ENCODE measurements at regions not wholly inside any gene's neighbourhood (a gene's known extent, or its start where the extent isn't known, plus 50 kb on each side); places are given as distances from the start of the nearest gene placed in this dataset.

- Mint-ChIP-seq H3K27me3 (peaks cover 8% of the 10 kb centered on the region), H3K4me3 (no peak overlapping the region), H3K27ac (no peak overlapping the region), H3K36me3 (no peaks in the 10 kb centered on the region), H3K4me1 (ENCODE audit: low read depth) (no peaks in the 10 kb centered on the region), H3K9me3 (no peaks in the 10 kb centered on the region)
- DNase-seq, result no peak
- ChIA-PET POLR2A (no interaction called here), CTCF (no interaction called here)
- intact Hi-C loops (cut with micrococcal nuclease), result no loop called here
Measured at GRCh38 chr2:3102922-3103569, 274.6 kb downstream of the EIPR1 start.

GRCh38 chr2:3102081-3102921 lies 275.3 kb downstream of the EIPR1 start:
- H3K4me1 Mint-ChIP-seq (ENCODE audit: low read depth), result no peaks in the 10 kb centered on the region
- no peak for DNase-seq
- ChIA-PET CTCF (no interaction called here), POLR2A (no interaction called here)
- intact Hi-C loops (cut with micrococcal nuclease), result no loop called here
- no peak overlapping the region for H3K4me3 Mint-ChIP-seq
- H3K27me3 Mint-ChIP-seq, result peaks cover 8% of the 10 kb centered on the region
- H3K36me3 Mint-ChIP-seq, result no peaks in the 10 kb centered on the region
- no peak overlapping the region for H3K27ac Mint-ChIP-seq
- H3K9me3 Mint-ChIP-seq, result no peaks in the 10 kb centered on the region

GRCh38 chr2:3101016-3101942 lies 276.3 kb downstream of the EIPR1 start:
- POLR2A ChIA-PET, result no interaction called here
- no peaks in the 10 kb centered on the region for H3K36me3 Mint-ChIP-seq

GRCh38 chr2:3100386-3100785 lies 277.2 kb downstream of the EIPR1 start:
- CTCF ChIA-PET, result no interaction called here
- peaks cover 8% of the 10 kb centered on the region for H3K27me3 Mint-ChIP-seq
- H3K9me3 Mint-ChIP-seq, result no peaks in the 10 kb centered on the region
- H3K4me3 Mint-ChIP-seq, result no peak overlapping the region
- H3K4me1 Mint-ChIP-seq (ENCODE audit: low read depth), result no peaks in the 10 kb centered on the region
- H3K27ac Mint-ChIP-seq, result no peak overlapping the region
- intact Hi-C loops (cut with micrococcal nuclease), result no loop called here
- DNase-seq, result no peak
- POLR2A ChIA-PET, result no interaction called here
- no peaks in the 10 kb centered on the region for H3K36me3 Mint-ChIP-seq

More at GRCh38 chr2:3101016-3101942, 276.3 kb downstream of the EIPR1 start:
- intact Hi-C loops (cut with micrococcal nuclease), result no loop called here
- CTCF ChIA-PET, result no interaction called here
- H3K9me3 Mint-ChIP-seq, result no peaks in the 10 kb centered on the region
- no peaks in the 10 kb centered on the region for H3K4me1 Mint-ChIP-seq (ENCODE audit: low read depth)
- H3K27me3 Mint-ChIP-seq, result peaks cover 8% of the 10 kb centered on the region
- H3K4me3 Mint-ChIP-seq, result no peak overlapping the region
- no peak for DNase-seq
- H3K27ac Mint-ChIP-seq, result no peak overlapping the region

GRCh38 chr2:3099860-3100234 lies 277.8 kb downstream of the EIPR1 start:
- no peaks in the 10 kb centered on the region for H3K4me1 Mint-ChIP-seq (ENCODE audit: low read depth)
- peaks cover 8% of the 10 kb centered on the region for H3K27me3 Mint-ChIP-seq
- intact Hi-C loops (cut with micrococcal nuclease), result no loop called here
- H3K9me3 Mint-ChIP-seq, result no peaks in the 10 kb centered on the region
- ChIA-PET CTCF (no interaction called here), POLR2A (no interaction called here)
- DNase-seq, result no peak
- no peak overlapping the region for H3K27ac Mint-ChIP-seq
- H3K36me3 Mint-ChIP-seq, result no peaks in the 10 kb centered on the region
- no peak overlapping the region for H3K4me3 Mint-ChIP-seq

GRCh38 chr2:3099145-3099859 lies 278.3 kb downstream of the EIPR1 start:
- CTCF ChIA-PET, result no interaction called here

GRCh38 chr2:3098231-3098630 lies 279.4 kb downstream of the EIPR1 start:
- no peak for DNase-seq
- intact Hi-C loops (cut with micrococcal nuclease), result no loop called here
- ChIA-PET CTCF (no interaction called here), POLR2A (no interaction called here)
- peaks cover 8% of the 10 kb centered on the region for H3K27me3 Mint-ChIP-seq
- no peak overlapping the region for H3K4me3 Mint-ChIP-seq
- H3K27ac Mint-ChIP-seq, result no peak overlapping the region
- H3K4me1 Mint-ChIP-seq (ENCODE audit: low read depth), result no peaks in the 10 kb centered on the region
- no peaks in the 10 kb centered on the region for H3K36me3 Mint-ChIP-seq
- no peaks in the 10 kb centered on the region for H3K9me3 Mint-ChIP-seq

More at GRCh38 chr2:3099145-3099859, 278.3 kb downstream of the EIPR1 start:
- POLR2A ChIA-PET, result no interaction called here
- Mint-ChIP-seq H3K27me3 (peaks cover 8% of the 10 kb centered on the region), H3K36me3 (no peaks in the 10 kb centered on the region), H3K4me1 (ENCODE audit: low read depth) (no peaks in the 10 kb centered on the region), H3K9me3 (no peaks in the 10 kb centered on the region), H3K4me3 (no peak overlapping the region), H3K27ac (no peak overlapping the region)
- no peak for DNase-seq
- intact Hi-C loops (cut with micrococcal nuclease), result no loop called here

- Mint-ChIP-seq H3K27ac (no peak overlapping the region), H3K4me3 (no peak overlapping the region), H3K36me3 (no peaks in the 10 kb centered on the region), H3K9me3 (no peaks in the 10 kb centered on the region), H3K27me3 (peaks cover 8% of the 10 kb centered on the region), H3K4me1 (ENCODE audit: low read depth) (no peaks in the 10 kb centered on the region)
- DNase-seq, result no peak
- POLR2A ChIA-PET, result no interaction called here
- intact Hi-C loops (cut with micrococcal nuclease), result no loop called here
- CTCF ChIA-PET, result no interaction called here
Measured at GRCh38 chr2:3097804-3098203, 279.8 kb downstream of the EIPR1 start.

GRCh38 chr2:3094999-3095958 lies 282.3 kb downstream of the EIPR1 start:
- DNase-seq, result no peak
- peaks cover 2% of the 10 kb centered on the region for H3K4me1 Mint-ChIP-seq (ENCODE audit: low read depth)
- intact Hi-C loops (cut with micrococcal nuclease), result no loop called here
- H3K9me3 Mint-ChIP-seq, result no peaks in the 10 kb centered on the region
- CTCF ChIA-PET, result no interaction called here
- no peaks in the 10 kb centered on the region for H3K36me3 Mint-ChIP-seq
- H3K27ac Mint-ChIP-seq, result no peak overlapping the region
- peaks cover 6% of the 10 kb centered on the region for H3K27me3 Mint-ChIP-seq
- POLR2A ChIA-PET, result no interaction called here
- H3K4me3 Mint-ChIP-seq, result no peak overlapping the region

GRCh38 chr2:3094318-3094717 lies 283.3 kb downstream of the EIPR1 start:
- DNase-seq, result no peak
- intact Hi-C loops (cut with micrococcal nuclease), result no loop called here
- Mint-ChIP-seq H3K27ac (no peak overlapping the region), H3K9me3 (peaks cover 5% of the 10 kb centered on the region), H3K4me3 (no peak overlapping the region), H3K36me3 (no peaks in the 10 kb centered on the region), H3K4me1 (ENCODE audit: low read depth) (peaks cover 2% of the 10 kb centered on the region), H3K27me3 (peaks cover 3% of the 10 kb centered on the region)
- ChIA-PET POLR2A (no interaction called here), CTCF (no interaction called here)

GRCh38 chr2:3091696-3092095 lies 285.9 kb downstream of the EIPR1 start:
- intact Hi-C loops (cut with micrococcal nuclease), result no loop called here
- Mint-ChIP-seq H3K9me3 (peaks cover 18% of the 10 kb centered on the region), H3K4me3 (no peak overlapping the region), H3K27ac (no peak overlapping the region), H3K36me3 (no peaks in the 10 kb centered on the region), H3K4me1 (ENCODE audit: low read depth) (peaks cover 2% of the 10 kb centered on the region), H3K27me3 (peaks cover 3% of the 10 kb centered on the region)
- ChIA-PET CTCF (no interaction called here), POLR2A (no interaction called here)
- DNase-seq, result no peak

Data from activated CD4-positive, alpha-beta memory T cell treated with anti-CD3 and anti-CD28 coated beads for 36 hours (primary cell).